ENCODE measurements at regions not wholly inside any gene's neighbourhood (a gene's known extent, or its start where the extent isn't known, plus 50 kb on each side); places are given as distances from the start of the nearest gene placed in this dataset.

- TF ChIP-seq CTCF (conservative IDR thresholded peaks at IDR 0.05; ENCODE audit: low read depth, low read length), result no peak
- no peak for TF ChIP-seq EZH2 (IDR thresholded peaks at IDR 0.05; ENCODE audit: borderline replicate concordance, low read depth, low read length, poor library complexity, severe bottlenecking)
Measured at GRCh38 chr5:5770825-5771224, 348.3 kb downstream of the ICE1 start.
